PC-9 (cell line): ENCODE measurements at regions not wholly inside any gene's neighbourhood (a gene's known extent, or its start where the extent isn't known, plus 50 kb on each side); places are given as distances from the start of the nearest gene placed in this dataset.
A peak's percentile ranks its signal among the peaks of the same experiment; 100 is the strongest.

Experiments used
- BruUV-seq: library from RNA; stranded (reverse); fragments of 400-500 nt; replicated peaks from 2 replicates; lab custom pipeline; 2021; lab: Mats Ljungman, UMichigan
- CTCF ChIA-PET: fragments of 300-600 bp; sonication (Branson Sonifier 250); formaldehyde crosslinking; loops from one replicate; lab custom pipeline; 2022; ENCODE audit warnings: antibody characterized with exemption; lab: Charles Lee
- POLR2A ChIA-PET: fragments of 300-600 bp; sonication (Branson Sonifier 250); formaldehyde crosslinking; loops from one replicate; lab custom pipeline; 2022; ENCODE audit warnings: antibody characterized with exemption; ENCODE audit not compliant: unreplicated experiment; lab: Charles Lee
- DNase-seq, 2 experiments: peaks; one replicate each; pipeline versions ENCODE4 v3.0.0 to v3.0.0-alpha.2; 2015 to 2022; ENCODE audit warnings: mixed read lengths in 1 of 2
- H2AFZ ChIP-seq: fragments of 200-600 bp; sonication (generic); 2 replicates; pipeline ENCODE4 v1.8.1; 2017; ENCODE audit warnings: antibody characterized with exemption
- H3F3A ChIP-seq: fragments of 200-600 bp; sonication (generic); 2 replicates; pipeline ENCODE4 v1.8.1; 2017; ENCODE audit warnings: antibody characterized with exemption, mild to moderate bottlenecking, low read depth; ENCODE audit not compliant: insufficient read depth
- H3K27ac ChIP-seq: fragments of 200-600 bp; sonication (generic); 2 replicates; pipeline ENCODE4 v1.6.1; 2016; ENCODE audit warnings: mixed run types
- H3K27me3 ChIP-seq: fragments of 200-600 bp; sonication (generic); 2 replicates; pipeline ENCODE4 v1.6.1; 2016; ENCODE audit warnings: low read depth, mixed run types; ENCODE audit not compliant: insufficient read depth
- H3K36me3 ChIP-seq: fragments of 200-600 bp; sonication (generic); 2 replicates; pipeline ENCODE4 v1.6.1; 2016; ENCODE audit warnings: low read depth, mixed run types
- H3K4me1 ChIP-seq: fragments of 200-600 bp; sonication (generic); replicated peaks from 2 replicates; pipeline ENCODE4 v1.6.1; 2016; ENCODE audit warnings: mixed run types; ENCODE audit not compliant: insufficient read depth
- H3K4me2 ChIP-seq: fragments of 200-600 bp; sonication (generic); 2 replicates; pipeline ENCODE4 v1.6.1; 2017; ENCODE audit warnings: mixed run types
- H3K4me3 ChIP-seq: fragments of 200-600 bp; sonication (generic); 2 replicates; pipeline ENCODE4 v1.6.1; 2016; ENCODE audit warnings: mixed run types
- H3K79me2 ChIP-seq: fragments of 200-600 bp; sonication (generic); 2 replicates; pipeline ENCODE4 v1.6.1; 2017; ENCODE audit warnings: low read depth, mixed run types
- H3K9me2 ChIP-seq: fragments of 200-600 bp; sonication (generic); 2 replicates; pipeline ENCODE4 v1.8.1; 2017; ENCODE audit warnings: mild to moderate bottlenecking; ENCODE audit not compliant: insufficient read depth
- H3K9me3 ChIP-seq: fragments of 200-600 bp; sonication (generic); 2 replicates; pipeline ENCODE4 v1.8.1; 2016; ENCODE audit warnings: low read depth; ENCODE audit not compliant: insufficient read depth
- H4K20me1 ChIP-seq: fragments of 200-600 bp; sonication (generic); 2 replicates; pipeline ENCODE4 v1.8.1; 2017; ENCODE audit not compliant: insufficient read depth
- CTCF ChIP-seq: fragments of 200-600 bp; sonication (generic); conservative IDR thresholded peaks from 2 replicates; pipeline ENCODE4 v1.6.1; 2017; ENCODE audit warnings: mixed run types, antibody characterized with exemption, mild to moderate bottlenecking, moderate library complexity
- EZH2 ChIP-seq: fragments of 200-600 bp; sonication (generic); IDR thresholded peaks from 2 replicates; pipeline ENCODE4 v1.8.0; 2017; ENCODE audit warnings: antibody characterized with exemption, low read depth
- intact Hi-C: fragments of 100-400 bp; cut with micrococcal nuclease; formaldehyde crosslinking; loops from one replicate; pipeline ENCODE4 v1.10.0; 2022; ENCODE audit not compliant: unreplicated experiment

- Histone ChIP-seq H3K27ac (no peak overlapping the region), H3K36me3 (no peaks in the 10 kb centered on the region), H4K20me1 (no peaks in the 10 kb centered on the region), H3K9me3 (no peaks in the 10 kb centered on the region), H2AFZ (0 out of 2 replicates have a peak overlapping the region, but pooled peaks have one; percentile 19), H3K9me2 (peaks cover 3% of the 10 kb centered on the region; the same call in 1 of the 2 replicates), H3K4me3 (no peak overlapping the region), H3K4me1 (peaks cover 10% of the 10 kb centered on the region), H3K4me2 (no peak overlapping the region), H3F3A (peaks cover 9% of the 10 kb centered on the region; the same call in 1 of the 2 replicates), H3K79me2 (no peaks in the 10 kb centered on the region), H3K27me3 (no peaks in the 10 kb centered on the region)
- CTCF ChIA-PET = no interaction called here
- BruUV-seq = no TSS peak
- TF ChIP-seq EZH2 (no peak), CTCF (no peak)
- DNase-seq = no peak
- POLR2A ChIA-PET = no interaction called here
- intact Hi-C loops = no loop called here
Measured at GRCh38 chr1:98268316-98268715, 347.5 kb upstream of the DPYD start.

- intact Hi-C loops = no loop called here
- TF ChIP-seq CTCF (no peak), EZH2 (no peak)
- H3K36me3 ChIP-seq = no peaks in the 10 kb centered on the region
- no TSS peak for BruUV-seq
- no peaks in the 10 kb centered on the region for H3K79me2 ChIP-seq
- no peaks in the 10 kb centered on the region for H3K9me3 ChIP-seq
- ChIA-PET CTCF (no interaction called here), POLR2A (no interaction called here)
- H3K4me1 ChIP-seq = peaks cover 15% of the 10 kb centered on the region
- H3K27ac ChIP-seq = no peak overlapping the region
- H3K4me2 ChIP-seq = no peak overlapping the region
- no peak overlapping the region; the same call in 1 of the 2 replicates for H2AFZ ChIP-seq
- H3K9me2 ChIP-seq = peaks cover 3% of the 10 kb centered on the region; the same call in 1 of the 2 replicates
- H3K4me3 ChIP-seq = no peak overlapping the region
- no peak for DNase-seq
- no peaks in the 10 kb centered on the region for H4K20me1 ChIP-seq
- no peaks in the 10 kb centered on the region for H3K27me3 ChIP-seq
- peaks cover 11% of the 10 kb centered on the region; the same call in 1 of the 2 replicates for H3F3A ChIP-seq
Measured at GRCh38 chr1:98267423-98267822, 346.6 kb upstream of the DPYD start.

- no peak overlapping the region for H3K4me3 ChIP-seq
- TF ChIP-seq CTCF (no peak), EZH2 (no peak)
- no peak for DNase-seq
- no peaks in the 10 kb centered on the region for H4K20me1 ChIP-seq
- no peak overlapping the region for H2AFZ ChIP-seq
- no peaks in the 10 kb centered on the region for H3K36me3 ChIP-seq
- no peak overlapping the region for H3K4me2 ChIP-seq
- no TSS peak for BruUV-seq
- H3K79me2 ChIP-seq = no peaks in the 10 kb centered on the region
- CTCF ChIA-PET = interaction anchor here (0.7 kb wide), 1 partner anchor 59 kb away, joined by 5 read pairs; no protein-coding TSS in a partner anchor
- H3K9me3 ChIP-seq = no peaks in the 10 kb centered on the region
- peaks cover 3% of the 10 kb centered on the region; the same call in 1 of the 2 replicates for H3K9me2 ChIP-seq
- H3K4me1 ChIP-seq = peaks cover 15% of the 10 kb centered on the region
- intact Hi-C loops = loop anchor here (1.0 kb wide), 2 partner anchors 59 to 210 kb away; no protein-coding TSS in a partner anchor
- H3K27ac ChIP-seq = no peak overlapping the region
- H3F3A ChIP-seq = peaks cover 11% of the 10 kb centered on the region; the same call in 1 of the 2 replicates
- H3K27me3 ChIP-seq = no peaks in the 10 kb centered on the region
- POLR2A ChIA-PET = interaction anchor here (0.5 to 0.7 kb wide), 3 partner anchors 9 to 1502 kb away, joined by 3 to 4 read pairs (median 3); partner anchors contain the start of gene FRRS1
Measured at GRCh38 chr1:98264727-98265126, 343.9 kb upstream of the DPYD start.
